SU-DHL-6 (cell line): ENCODE measurements at regions not wholly inside any gene's neighbourhood (a gene's known extent, or its start where the extent isn't known, plus 50 kb on each side); places are given as distances from the start of the nearest gene placed in this dataset.
"Not testable (repeated sequence)": the region's sequence is repeated elsewhere in the genome, so short reads cannot be mapped to it uniquely, and the experiment has no call there.

Experiments
- EZH2phosphoT487 ChIP-seq: fragments of 200-600 bp; sonication (generic), shearing (Covaris generic); conservative IDR thresholded peaks from 2 replicates; pipeline ENCODE4 v1.6.1; 2018; ENCODE audit warnings: mild to moderate bottlenecking, antibody characterized with exemption, low read length, moderate library complexity, mixed read lengths
- TF ChIP-seq, protein P1 (sequence below): fragments of 200-600 bp; sonication (generic); IDR thresholded peaks from one replicate; pipeline ENCODE4 v1.5.1; 2017; ENCODE audit warnings: antibody characterized with exemption, mild to moderate bottlenecking, low read length, moderate library complexity; ENCODE audit not compliant: insufficient read depth, poor library complexity, severe bottlenecking

DNA sequence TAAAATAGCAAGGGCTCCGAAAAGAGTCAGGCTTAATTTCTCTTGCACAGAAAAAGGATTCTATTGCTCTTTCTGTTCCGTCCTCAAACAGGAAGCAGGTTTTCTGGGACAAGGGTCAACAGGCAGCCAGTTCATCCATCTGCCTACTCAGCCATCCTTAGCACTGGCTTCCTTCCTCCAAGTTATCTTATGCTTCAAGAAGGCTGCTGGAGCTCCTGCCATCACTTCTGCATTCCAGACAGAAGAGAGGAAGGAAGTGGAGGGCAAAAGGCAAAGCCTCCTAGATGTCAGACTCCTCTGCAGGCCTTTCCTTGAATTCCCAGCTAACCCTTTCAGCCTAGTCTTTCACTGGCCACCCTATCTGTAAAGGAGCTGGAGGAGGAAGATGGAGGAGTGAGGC is 287.8 kb upstream of the PLGLB2 start:
- TF ChIP-seq, protein P1, sequence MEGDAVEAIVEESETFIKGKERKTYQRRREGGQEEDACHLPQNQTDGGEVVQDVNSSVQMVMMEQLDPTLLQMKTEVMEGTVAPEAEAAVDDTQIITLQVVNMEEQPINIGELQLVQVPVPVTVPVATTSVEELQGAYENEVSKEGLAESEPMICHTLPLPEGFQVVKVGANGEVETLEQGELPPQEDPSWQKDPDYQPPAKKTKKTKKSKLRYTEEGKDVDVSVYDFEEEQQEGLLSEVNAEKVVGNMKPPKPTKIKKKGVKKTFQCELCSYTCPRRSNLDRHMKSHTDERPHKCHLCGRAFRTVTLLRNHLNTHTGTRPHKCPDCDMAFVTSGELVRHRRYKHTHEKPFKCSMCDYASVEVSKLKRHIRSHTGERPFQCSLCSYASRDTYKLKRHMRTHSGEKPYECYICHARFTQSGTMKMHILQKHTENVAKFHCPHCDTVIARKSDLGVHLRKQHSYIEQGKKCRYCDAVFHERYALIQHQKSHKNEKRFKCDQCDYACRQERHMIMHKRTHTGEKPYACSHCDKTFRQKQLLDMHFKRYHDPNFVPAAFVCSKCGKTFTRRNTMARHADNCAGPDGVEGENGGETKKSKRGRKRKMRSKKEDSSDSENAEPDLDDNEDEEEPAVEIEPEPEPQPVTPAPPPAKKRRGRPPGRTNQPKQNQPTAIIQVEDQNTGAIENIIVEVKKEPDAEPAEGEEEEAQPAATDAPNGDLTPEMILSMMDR, result not testable (repeated sequence)
- TF ChIP-seq EZH2phosphoT487, result not testable (repeated sequence)
